ENCODE measurements at regions not wholly inside any gene's neighbourhood (a gene's known extent, or its start where the extent isn't known, plus 50 kb on each side); places are given as distances from the start of the nearest gene placed in this dataset.

DNA sequence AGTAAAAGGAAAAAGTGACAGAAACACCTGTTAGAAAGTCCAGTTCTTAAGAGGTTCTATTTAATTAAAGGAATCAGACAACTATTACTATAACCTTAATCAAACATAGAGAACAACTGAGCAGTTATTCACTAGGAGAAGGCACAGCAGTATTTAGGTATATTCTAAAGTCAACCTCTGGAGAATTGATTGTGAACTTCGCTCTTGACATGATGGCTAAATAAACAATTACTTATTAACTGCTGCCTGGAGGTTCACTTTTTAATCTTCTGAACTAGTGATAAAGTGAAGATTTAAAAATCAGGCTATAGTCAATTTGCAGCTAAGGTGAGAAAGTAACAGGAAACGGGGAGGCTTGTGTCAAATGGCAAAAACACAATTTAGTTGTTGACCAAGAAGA, 557.3 kb downstream of the FAM181B start:
- no peaks in the 10 kb centered on the region for H3K23me2 ChIP-seq (ENCODE audit: low read depth, low read length)
- CTCF ChIA-PET (ENCODE audit: partially characterized antibody) = no interaction called here
- no peaks in the 10 kb centered on the region for H3K79me2 ChIP-seq (ENCODE audit: control insufficient read depth in 1 of 2, insufficient read depth in 2 of 2, low read length in 2 of 2)
- no peaks in the 10 kb centered on the region for H3K79me1 ChIP-seq (ENCODE audit: low read depth, low read length)
- no peaks in the 10 kb centered on the region for H3K36me3 ChIP-seq (ENCODE audit: control insufficient read depth in 2 of 4, insufficient read depth in 4 of 4, low read length in 3 of 4)
- no peak overlapping the region for H4K5ac ChIP-seq (ENCODE audit: insufficient read length, low read depth, low read length)
- no peak overlapping the region for H3K23ac ChIP-seq (ENCODE audit: insufficient read length)
- H2BK12ac ChIP-seq (ENCODE audit: low read depth, low read length) = no peak overlapping the region
- H2BK15ac ChIP-seq (ENCODE audit: low read length) = no peak overlapping the region
- H3K14ac ChIP-seq (ENCODE audit: insufficient read length) = no peak overlapping the region
- 92% methylated on average over 2 of the region's 2 CpGs; no CpG with 5 or more reads in 1 of the 2 experiments for WGBS, 2 experiments (ENCODE audit: extremely low coverage in 1 of 2, insufficient coverage in 1 of 2, insufficient read length in 1 of 2, insufficient replicate concordance in 2 of 2, low coverage in 1 of 2, low lambda C conversion rate in 2 of 2, missing lambda C conversion rate in 1 of 2)
- H2AK5ac ChIP-seq (ENCODE audit: low read depth, low read length) = no peak overlapping the region
- H3K9me3 ChIP-seq (ENCODE audit: insufficient read depth in 2 of 2, low read depth in 1 of 2, low read length in 1 of 2) = peaks cover 0 to 4% of the 10 kb centered on the region in 2 experiments; a peak in 1 of 4 replicates
- POLR2A ChIA-PET (ENCODE audit: partially characterized antibody) = no interaction called here
- H3K27me3 ChIP-seq (replicated peaks in 1 of 4; ENCODE audit: control insufficient read depth in 3 of 4, extremely low read depth in 1 of 4, insufficient read depth in 3 of 4, low read length in 3 of 4) = no peaks in the 10 kb centered on the region
- FAIRE-seq (no peak), DNase-seq (ENCODE audit: low read depth in 1 of 2, low spot score in 2 of 2) (no peak)
- no peak overlapping the region for H3K4ac ChIP-seq (replicated peaks; ENCODE audit: insufficient read length, low read depth, low read length)
- H3K18ac ChIP-seq (ENCODE audit: extremely low read depth, low read length) = no peak overlapping the region
- H2AFZ ChIP-seq (ENCODE audit: low read length) = no peak overlapping the region
- H4K91ac ChIP-seq (replicated peaks; ENCODE audit: insufficient read length, low read length) = no peak overlapping the region
- H2BK120ac ChIP-seq (replicated peaks; ENCODE audit: low read depth, low read length) = no peak overlapping the region
- no peaks in the 10 kb centered on the region for H3K4me1 ChIP-seq (replicated peaks in 1 of 4; ENCODE audit: control insufficient read depth in 3 of 4, insufficient read depth in 4 of 4, low read length in 3 of 4)
- H4K8ac ChIP-seq (ENCODE audit: extremely low read depth, insufficient read depth, low read length) = no peak overlapping the region
- no peak overlapping the region for H3K4me3 ChIP-seq (ENCODE audit: extremely low read depth in 1 of 4, insufficient read depth in 2 of 4, low read depth in 3 of 4, low read length in 4 of 4)
- H3K9ac ChIP-seq (replicated peaks in 1 of 4; ENCODE audit: extremely low read depth in 1 of 4, low read depth in 3 of 4, low read length in 3 of 4) = no peak overlapping the region
- no peak overlapping the region for H2BK5ac ChIP-seq (ENCODE audit: low read depth, low read length)
- no peak overlapping the region for H3K27ac ChIP-seq (ENCODE audit: low read depth, low read length)
- no peak overlapping the region for H2BK20ac ChIP-seq (ENCODE audit: low read length)
- no peak overlapping the region for H3K4me2 ChIP-seq (ENCODE audit: insufficient read depth in 1 of 2, low read depth in 2 of 2, low read length in 2 of 2)
- no peaks in the 10 kb centered on the region for H4K20me1 ChIP-seq (replicated peaks in 1 of 2; ENCODE audit: control insufficient read depth in 1 of 2, insufficient read depth in 2 of 2, low read length in 2 of 2)
- H3K56ac ChIP-seq (replicated peaks; ENCODE audit: insufficient read length, low read depth, low read length) = no peak overlapping the region
- no peak for TF ChIP-seq MAX (IDR thresholded peaks at IDR 0.05)
- TF ChIP-seq BRCA1 (IDR thresholded peaks at IDR 0.05; ENCODE audit: low read depth, low read length) = no peak
- TF ChIP-seq SIX5 (IDR thresholded peaks at IDR 0.05; ENCODE audit: low read depth, low read length) = no peak
- TF ChIP-seq TAF1 (IDR thresholded peaks at IDR 0.05; ENCODE audit: low read depth, low read length) = no peak
- no peak for TF ChIP-seq SP1 (IDR thresholded peaks at IDR 0.05; ENCODE audit: low read depth, low read length)
- TF ChIP-seq HDAC2 (IDR thresholded peaks at IDR 0.05; ENCODE audit: borderline replicate concordance in 1 of 2, low read depth in 2 of 2, low read length in 2 of 2) = no peak
- no peak for TF ChIP-seq TBP (IDR thresholded peaks at IDR 0.05; ENCODE audit: low read depth, low read length)
- no peak for TF ChIP-seq ATF3 (IDR thresholded peaks at IDR 0.05; ENCODE audit: insufficient read depth, low read depth, low read length)
- TF ChIP-seq KDM4A (IDR thresholded peaks at IDR 0.05; ENCODE audit: low read depth, low read length, severe bottlenecking) = no peak
- no peak for TF ChIP-seq HDAC6 (IDR thresholded peaks at IDR 0.05; ENCODE audit: low read depth, low read length)
- no peak for TF ChIP-seq TEAD4 (IDR thresholded peaks at IDR 0.05; ENCODE audit: low read depth, low read length)
- TF ChIP-seq TAF7 (optimal IDR thresholded peaks at IDR 0.05; ENCODE audit: borderline replicate concordance, low read depth, low read length) = no peak
- TF ChIP-seq SIN3A (conservative IDR thresholded peaks at IDR 0.05 in 1 of 2, IDR thresholded peaks at IDR 0.05 in 1 of 2; ENCODE audit: low read depth in 1 of 2, low read length in 2 of 2) = no peak

Data from H1 (cell line).